ENCODE measurements at regions not wholly inside any gene's neighbourhood (a gene's known extent, or its start where the extent isn't known, plus 50 kb on each side); places are given as distances from the start of the nearest gene placed in this dataset.

DNA sequence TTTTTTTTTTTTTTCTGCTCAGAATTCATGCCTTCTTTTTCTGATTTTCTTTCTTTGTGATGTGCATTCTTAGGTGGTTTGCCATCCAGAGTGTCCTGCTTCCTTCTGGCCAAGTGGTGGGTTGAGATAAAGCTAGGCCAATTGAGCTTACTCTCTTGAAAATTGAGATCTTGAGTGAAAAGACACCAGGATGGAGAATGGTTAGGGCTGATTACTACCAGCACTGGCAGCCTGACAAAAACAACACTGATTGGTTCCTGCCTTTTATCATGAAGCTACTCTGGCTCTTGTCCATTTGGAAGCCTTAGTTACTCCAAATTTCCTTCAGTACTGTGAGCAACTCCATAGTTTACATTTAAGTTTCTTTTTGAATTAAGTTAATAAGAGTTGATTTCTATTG lies 404.0 kb downstream of the PPARGC1A start:
- no peak overlapping the region for H3K4me3 ChIP-seq (ENCODE audit: low read depth, low read length)
- TF ChIP-seq CTCF (IDR thresholded peaks at IDR 0.05; ENCODE audit: low read depth, low read length), result no peak

DNA sequence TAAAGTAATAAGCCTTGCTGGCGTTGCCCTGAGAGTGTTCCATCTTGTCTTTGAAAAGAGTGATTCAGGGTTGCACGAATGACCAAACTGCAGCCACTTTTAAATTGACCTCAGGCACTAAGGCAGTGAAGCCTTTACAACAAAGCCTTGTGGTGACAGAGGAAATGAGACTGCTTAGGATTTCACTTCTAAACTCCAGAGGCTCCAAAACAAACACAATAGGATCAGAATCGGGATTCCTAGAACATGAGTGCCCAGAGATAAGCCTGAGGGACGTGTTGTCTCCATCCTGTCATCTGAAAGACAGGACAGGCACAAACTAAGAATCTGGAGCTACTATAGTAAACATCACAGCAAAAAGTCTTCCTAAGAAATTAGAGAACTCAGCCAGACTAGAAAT lies 405.2 kb downstream of the PPARGC1A start:
- TF ChIP-seq CTCF (IDR thresholded peaks at IDR 0.05; ENCODE audit: low read depth, low read length), result no peak

DNA sequence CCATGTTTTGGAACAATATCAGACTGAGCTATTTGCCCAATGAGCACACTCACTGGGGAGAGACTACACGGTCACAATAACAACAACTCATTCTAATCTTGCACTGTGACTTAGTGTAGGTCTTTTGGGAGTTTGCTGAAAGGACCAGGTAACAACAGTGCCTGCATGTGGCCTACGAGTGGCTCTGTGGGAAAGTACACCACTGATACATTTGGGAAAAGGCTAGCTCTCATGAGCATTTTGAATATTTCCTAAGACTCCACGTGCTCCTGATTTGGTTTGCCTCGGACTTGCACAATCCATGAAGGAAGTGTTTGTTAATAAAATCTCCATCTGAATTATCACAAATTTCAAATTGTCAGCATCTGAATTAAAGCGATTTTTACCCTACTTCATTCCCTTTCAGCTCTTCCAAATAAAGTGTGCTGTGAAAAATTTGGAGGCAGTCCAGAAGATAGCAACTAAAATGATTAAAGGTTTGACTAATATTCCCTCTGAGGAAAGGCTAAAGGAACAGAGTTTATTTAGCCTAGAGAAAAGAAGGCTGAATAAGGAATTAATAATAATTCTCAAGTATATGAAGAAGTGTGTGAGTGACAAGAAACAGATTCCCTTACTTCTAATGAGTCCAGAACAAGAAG lies 406.4 kb downstream of the PPARGC1A start:
- no peak for TF ChIP-seq CTCF (IDR thresholded peaks at IDR 0.05; ENCODE audit: low read depth, low read length)
- H3K4me3 ChIP-seq (ENCODE audit: low read depth, low read length), result no peak overlapping the region

More for the DNA sequence above, 405.2 kb downstream of the PPARGC1A start:
- no peak overlapping the region for H3K4me3 ChIP-seq (ENCODE audit: low read depth, low read length)

GRCh38 chr4:23481566-23481965 lies 408.3 kb downstream of the PPARGC1A start:
- TF ChIP-seq CTCF (IDR thresholded peaks at IDR 0.05; ENCODE audit: low read depth, low read length), result no peak

DNA sequence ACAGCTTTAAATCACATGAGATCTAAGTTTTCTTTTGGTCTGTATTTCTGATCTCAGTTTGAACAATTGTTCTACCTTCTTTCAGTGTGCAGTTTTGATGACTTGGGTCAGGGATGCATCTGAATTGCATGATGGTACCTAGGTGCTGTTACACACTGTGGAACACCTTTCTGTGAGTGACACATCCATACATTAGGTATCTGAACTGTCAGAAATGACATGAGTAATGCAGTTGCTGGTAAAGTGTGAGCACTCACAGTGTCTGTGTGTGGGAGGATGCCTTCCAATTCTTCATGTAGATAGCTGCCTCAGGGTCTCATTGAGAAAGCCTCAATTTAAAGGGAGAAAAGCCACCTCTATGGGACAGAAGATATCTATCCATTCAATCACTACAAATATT lies 411.9 kb downstream of the PPARGC1A start:
- TF ChIP-seq CTCF (IDR thresholded peaks at IDR 0.05; ENCODE audit: low read depth, low read length), result no peak
- no peak overlapping the region for H3K4me3 ChIP-seq (ENCODE audit: low read depth, low read length)

More at GRCh38 chr4:23481566-23481965, 408.3 kb downstream of the PPARGC1A start:
- no peak overlapping the region for H3K4me3 ChIP-seq (ENCODE audit: low read depth, low read length)

DNA sequence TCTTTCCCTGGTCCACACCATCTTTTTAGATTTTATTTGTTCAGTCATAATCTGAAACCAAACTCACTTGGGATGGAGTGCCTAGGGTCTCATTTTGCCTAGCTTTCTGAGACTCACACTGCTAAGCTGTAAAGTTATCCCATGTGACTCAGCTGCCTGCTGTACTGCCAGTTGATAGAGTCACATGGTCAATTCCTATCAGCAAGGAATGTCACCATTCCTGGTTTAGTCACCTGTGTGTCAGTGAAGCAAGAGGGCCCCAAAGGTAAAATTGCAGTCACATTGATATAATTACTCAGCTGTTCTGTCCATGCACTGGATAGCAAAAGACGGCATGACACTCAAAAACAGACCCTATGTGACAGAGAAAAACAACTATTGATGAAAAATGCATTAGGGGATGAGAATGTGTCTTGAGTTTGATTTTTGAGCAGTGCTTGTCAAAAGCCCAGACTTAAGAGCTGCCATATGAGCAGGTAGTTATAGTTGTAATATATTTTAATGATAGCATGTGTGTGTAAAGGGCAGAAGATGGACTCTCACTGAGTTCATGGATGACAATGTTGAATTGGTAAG lies 413.2 kb downstream of the PPARGC1A start:
- no peak overlapping the region for H3K4me3 ChIP-seq (ENCODE audit: low read depth, low read length)
- TF ChIP-seq CTCF (IDR thresholded peaks at IDR 0.05; ENCODE audit: low read depth, low read length), result no peak

- H3K4me3 ChIP-seq (ENCODE audit: low read depth, low read length), result no peak overlapping the region
- no peak for TF ChIP-seq CTCF (IDR thresholded peaks at IDR 0.05; ENCODE audit: low read depth, low read length)
Observed at GRCh38 chr4:23463071-23463470, 426.8 kb downstream of the PPARGC1A start.
